GM18520 (cell line): ENCODE measurements at regions not wholly inside any gene's neighbourhood (a gene's known extent, or its start where the extent isn't known, plus 50 kb on each side); places are given as distances from the start of the nearest gene placed in this dataset.
"Not testable (repeated sequence)": the region's sequence is repeated elsewhere in the genome, so short reads cannot be mapped to it uniquely, and the experiment has no call there.

Source experiments
- ATAC-seq: cut with Tn5 transposase; IDR thresholded peaks from one replicate; pipeline ENCODE4 v1.9.1; 2021; ENCODE audit not compliant: unreplicated experiment

DNA sequence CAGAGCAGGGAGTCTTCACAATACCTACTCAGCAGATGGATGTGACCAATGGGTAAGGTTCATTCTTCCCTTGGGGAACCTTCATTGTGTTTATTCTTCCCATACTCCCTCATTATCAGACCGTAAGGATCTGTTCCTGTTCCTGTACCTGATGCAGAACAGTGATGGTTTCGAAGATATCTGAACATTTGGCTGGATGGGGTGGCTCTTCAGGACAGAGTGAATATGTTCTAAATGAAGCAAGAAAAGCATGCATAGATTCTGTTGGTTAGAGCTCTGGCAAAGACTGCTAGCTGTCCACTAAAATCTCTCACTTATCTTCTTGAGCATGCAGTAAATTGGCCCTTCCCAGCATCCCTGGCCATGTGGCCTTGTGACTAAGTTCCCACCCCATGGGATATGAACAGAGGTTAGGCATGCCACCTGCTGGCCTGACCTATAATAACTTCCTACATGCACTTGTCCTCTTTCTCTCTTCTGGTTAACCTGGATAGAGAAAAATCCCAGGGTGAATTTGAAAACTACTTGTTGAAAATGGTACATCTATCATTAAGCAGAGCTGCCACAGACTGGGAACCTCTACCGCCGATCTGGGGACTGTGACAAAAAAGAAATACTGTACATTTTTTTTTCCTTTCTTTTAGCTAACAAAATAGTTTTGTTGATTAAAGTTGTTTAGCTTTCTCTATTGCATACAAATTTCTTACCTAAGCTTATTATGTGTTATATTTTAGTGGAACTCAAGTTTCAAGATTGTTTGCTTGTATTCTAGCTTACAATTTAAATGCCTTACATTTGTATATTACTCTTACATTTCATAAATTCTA lies 60.0 kb upstream of the BANK1 start:
- no peak for ATAC-seq

DNA sequence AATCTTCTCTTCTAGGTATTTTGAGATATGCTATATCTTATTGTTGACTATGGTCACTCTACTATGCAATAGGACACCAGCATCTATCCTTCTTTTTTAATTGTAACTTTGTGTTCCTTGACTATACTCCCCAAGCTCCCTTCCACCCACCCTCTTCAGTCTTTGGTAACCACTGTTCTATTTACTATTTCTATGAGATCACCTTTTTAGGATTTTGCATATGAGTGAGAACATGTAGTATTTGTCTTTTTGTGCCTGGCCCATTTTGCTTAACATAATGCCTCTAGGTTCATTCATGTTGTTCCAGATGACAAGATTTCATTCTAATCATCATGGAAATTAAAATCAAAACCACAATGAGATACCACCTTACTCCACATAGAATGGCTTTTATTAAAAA lies 63.3 kb upstream of the BANK1 start:
- no peak for ATAC-seq

DNA sequence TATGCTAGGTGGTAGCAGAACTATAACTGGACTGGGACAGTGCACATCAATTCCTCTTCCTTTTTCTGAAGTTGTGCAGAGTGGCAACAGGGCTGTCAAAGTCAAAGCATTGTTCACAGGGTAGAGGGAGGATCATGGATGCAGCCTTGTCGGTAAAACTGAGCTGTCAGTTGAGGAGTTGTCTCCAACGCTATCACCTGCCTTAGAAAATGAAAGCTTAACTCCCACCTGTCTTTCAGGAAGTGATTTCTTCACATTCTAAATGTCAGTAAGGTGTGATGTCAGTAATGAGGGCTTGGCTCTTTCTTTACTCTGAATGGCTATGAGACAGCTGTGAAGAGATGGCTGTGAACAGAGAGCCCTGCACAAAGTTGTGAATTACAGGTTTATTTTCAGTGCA lies 66.4 kb upstream of the BANK1 start:
- ATAC-seq = peak; percentile 75

DNA sequence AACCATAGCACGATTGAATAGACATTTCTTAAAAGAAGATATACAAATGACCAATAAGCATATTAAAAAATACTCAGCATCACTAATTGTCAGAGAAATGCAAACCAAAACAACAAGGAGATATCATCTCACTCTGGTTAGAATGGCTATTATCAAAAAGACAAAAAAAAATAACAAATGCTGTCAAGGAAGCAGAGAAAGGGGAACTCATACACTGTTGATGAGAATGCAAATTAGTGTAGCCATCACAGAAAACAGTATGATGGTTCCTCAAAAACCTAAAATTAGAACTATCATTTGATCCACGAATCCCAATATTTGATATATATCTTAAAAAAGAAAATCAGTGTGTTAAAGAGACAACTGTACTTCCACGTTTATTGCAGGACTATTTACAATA lies 71.7 kb upstream of the BANK1 start:
- no peak for ATAC-seq

DNA sequence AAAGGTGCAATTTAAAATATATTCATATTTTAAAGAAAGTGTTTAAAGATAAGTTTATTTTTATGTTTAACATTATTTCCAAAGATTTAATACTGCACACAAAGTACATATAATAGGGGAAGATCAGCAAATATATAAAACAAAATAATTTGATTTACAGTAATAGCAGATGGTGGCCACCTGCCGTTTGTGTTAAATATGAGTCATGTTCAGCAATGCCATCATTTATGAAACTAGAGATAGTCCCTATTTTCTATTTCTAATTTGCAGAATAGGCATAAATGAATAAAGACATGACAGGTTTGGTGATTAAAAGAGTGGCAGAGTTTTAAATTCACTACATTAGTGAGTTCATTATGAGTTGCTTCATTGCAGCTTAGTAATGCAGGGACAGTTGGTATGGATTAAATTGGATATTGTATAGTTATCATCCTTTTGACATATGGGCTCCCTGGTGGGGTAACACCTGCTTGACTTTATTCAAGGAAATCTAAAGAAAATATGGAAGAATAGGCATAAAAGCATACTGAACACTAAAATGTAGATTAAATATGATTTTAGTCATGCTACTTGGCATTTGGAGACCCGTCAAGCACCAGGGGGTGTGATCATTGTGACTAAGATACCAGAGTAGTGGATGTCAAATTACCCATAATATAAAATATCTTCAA lies 78.8 kb upstream of the BANK1 start:
- no peak for ATAC-seq

DNA sequence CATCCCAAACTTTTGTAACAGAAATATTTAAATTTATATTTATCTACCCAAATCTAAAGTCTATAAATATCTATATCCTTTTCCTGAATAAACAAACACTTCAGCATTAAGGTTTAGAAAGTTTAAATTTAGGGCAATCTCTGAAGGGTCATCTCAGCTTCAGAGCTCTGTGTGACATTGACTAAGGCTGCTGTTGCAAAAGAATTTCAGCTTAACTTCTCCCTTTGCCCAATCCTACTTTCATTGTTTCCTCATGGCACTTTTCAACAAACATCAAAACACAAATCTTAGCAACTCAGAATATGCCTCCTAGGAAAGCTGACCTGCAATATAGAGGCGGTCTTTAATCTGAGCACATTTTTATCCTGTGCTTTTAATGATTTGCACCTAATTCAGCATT lies 79.7 kb upstream of the BANK1 start:
- ATAC-seq = no peak

DNA sequence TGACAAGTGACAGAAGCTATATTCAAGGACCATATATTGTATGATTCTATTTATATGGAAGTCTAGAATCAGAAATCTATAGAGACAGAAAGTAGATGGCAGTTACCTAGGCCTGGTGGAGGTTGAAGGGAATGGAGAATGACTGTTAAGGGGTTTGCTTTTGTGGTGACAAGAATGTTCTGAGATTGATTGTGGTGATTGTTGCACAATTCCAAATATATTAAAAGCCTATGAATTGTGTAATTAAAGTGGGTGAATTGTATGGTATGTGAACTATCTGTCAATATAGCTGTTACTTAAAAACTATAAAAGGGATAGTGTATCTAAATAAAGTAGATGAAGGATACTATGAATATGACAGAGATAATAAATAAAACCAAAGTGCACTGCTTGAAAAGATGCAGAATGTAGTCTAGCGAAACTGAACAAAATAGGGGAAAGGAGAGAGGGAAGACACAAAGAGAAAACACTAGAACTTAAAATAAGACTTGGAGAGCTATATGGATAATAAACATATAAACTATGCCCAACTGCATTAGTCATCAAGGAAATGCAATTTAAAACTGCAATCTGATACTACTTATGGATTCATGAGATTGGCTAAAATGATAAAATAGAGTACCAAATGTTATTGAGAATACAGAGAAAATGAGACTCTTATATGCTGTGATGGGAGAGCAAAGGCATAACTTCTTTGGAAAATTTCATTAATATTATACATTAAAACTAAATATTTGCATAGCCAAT lies 82.1 kb upstream of the BANK1 start:
- ATAC-seq = no peak

DNA sequence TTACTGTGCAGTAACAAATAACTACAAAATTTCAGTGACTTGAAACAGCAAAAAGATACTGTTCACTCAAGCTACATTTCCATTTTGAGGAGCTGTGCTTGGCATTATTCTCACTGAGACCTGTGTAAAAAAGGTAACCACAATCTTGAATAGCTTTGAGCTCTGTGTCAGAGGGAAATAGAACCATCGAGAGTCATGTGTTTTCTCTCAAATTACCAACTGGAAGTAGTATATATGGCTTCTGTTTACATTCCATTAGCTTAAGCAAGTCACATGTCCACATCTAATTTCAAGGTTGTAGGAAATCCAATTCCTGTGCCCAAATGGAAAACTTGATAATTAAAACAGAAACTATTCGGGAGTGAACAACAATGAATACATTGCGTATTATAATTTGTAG lies 82.9 kb upstream of the BANK1 start:
- ATAC-seq = no peak

DNA sequence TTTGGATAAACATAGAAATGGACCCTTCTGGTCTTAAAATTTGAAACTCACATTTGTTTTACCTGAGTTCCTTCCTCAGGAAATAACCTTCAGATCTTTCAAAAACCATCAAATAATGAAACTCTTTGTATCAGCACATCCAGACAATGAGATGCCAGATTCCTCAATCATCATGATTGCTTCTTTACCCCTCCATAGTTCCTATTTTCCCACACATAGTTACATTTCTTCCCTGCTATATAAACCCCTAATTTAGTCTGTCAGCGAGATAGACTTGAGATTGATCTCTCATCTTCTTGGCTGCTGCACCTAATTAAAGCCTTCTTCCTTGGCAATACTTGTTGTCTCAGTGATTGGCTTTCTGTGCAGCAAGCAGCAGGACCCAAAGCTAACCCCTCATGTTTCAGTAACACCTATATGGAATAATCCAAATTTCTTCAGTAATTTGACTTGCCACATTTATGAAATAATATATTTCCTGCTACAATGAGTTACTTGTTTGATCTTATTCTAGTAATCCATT lies 83.9 kb upstream of the BANK1 start:
- no peak for ATAC-seq

DNA sequence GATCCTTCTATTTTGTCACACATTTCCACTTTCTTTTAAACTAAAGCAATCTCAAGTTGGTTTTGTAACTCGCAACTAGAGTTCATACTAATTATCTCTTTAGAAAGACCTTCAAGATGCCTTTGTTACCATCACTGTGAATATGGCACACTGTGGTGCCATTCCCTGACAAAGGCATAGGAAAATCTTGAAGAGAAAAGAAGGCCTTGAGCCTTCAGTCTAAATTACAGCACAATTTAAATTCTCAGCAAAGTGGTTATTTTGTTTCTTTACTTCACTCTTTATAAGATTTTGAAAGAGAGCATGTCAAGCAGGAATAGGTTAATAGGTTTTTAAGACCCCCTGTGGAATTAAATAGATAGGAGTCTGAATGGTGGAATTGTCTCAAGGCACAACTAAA lies 89.0 kb upstream of the BANK1 start:
- no peak for ATAC-seq

DNA sequence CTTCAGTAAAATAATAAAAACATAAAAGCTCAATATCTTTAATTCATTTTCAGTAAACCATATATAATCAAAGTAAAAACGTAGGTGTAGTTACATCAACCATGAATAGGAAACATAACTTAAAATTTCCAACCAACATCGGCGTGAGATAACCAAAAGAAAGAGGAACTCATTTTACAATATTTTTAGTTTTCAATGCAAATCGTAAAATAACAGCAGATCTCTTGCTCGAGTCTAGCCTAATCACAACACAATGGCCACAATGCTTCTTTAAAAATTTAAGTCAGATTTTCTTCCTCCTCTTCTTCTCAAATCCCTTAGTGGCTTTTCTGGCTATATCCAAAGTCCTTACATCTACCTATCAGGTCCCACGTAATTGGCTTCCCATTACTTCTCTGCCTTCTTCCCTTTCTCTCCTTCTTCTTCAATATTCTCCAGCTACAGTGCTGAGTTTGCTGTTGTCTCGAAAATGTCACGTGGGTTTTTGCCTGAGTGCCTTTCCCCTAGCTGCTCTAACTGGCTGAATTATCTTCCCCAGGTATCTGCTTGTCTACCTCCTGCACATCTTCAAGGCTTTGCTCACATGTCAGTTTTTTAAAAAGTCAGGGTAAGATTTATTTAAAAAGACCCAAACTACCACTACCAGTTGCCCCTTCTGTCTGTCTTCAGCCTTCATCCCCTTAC lies 90.9 kb upstream of the BANK1 start:
- no peak for ATAC-seq

DNA sequence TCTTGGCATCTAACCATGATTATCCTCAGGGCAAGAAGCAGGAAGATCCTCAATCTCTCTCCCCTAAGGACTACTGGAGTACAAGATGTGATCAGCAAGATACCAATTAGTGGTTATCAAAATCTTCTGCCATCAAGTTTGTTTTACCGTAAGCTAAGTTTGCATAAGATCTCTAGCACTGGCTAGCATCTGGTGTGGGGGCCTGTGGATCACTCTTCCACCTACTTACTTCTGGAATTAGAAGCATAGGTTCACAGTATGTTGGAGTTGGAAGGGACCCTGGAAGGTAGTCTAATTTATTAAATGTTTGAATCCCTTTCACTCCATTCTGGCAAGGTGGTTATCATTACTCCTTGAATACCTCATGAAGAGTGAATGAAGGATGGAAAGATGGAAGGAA lies 93.3 kb upstream of the BANK1 start:
- no peak for ATAC-seq

DNA sequence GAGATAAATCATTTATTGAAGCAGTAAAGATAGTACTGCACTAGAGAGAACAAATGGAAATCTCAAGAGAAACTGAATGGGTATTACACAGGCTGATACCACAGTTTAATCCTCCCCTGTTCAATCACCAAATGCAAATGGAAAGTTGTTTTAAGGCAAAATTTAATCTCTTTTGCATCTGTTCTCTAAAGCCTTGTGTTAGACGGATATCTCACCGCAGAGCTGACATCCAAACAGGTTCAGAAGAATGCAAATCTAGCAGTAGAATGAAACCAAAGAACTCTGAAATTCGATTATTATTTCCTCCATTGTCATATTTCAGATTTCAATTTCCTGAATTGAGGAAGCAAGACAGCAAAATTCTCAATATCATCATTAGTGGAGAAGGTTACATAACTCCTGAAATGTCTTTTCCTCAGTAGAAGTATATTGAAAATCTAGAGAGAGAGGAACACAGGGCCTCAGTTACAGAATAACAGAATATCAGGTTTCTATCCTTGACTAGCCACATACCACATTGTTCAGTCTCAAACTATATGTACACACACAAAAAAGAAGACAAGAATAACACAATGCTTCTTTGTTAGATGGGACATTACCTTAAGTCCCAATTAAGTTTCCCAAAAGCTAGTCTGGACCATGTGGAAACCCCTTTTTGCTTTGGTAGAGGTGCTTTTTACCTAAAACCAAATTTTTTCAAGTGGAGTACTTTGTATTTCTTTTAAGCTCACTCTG lies 94.1 kb upstream of the BANK1 start:
- no peak for ATAC-seq

DNA sequence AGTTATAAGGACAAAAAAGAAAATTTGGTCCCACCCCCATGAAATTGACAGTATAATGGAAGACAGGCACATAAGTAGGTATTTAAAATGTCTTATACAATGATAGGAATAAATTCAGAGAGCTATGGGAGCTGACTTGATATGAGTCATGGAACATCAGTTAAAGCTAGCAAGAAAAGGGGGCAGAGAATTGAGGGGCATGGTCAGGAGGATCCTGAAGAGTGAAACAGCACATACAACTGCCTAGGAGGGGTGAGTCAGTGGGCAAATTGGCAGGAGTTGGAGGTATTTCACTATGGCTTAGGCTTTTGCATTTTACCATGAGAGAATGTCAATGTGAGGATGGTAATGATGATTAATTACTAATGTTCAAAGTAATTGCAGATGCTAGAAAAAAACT lies 95.4 kb upstream of the BANK1 start:
- no peak for ATAC-seq

DNA sequence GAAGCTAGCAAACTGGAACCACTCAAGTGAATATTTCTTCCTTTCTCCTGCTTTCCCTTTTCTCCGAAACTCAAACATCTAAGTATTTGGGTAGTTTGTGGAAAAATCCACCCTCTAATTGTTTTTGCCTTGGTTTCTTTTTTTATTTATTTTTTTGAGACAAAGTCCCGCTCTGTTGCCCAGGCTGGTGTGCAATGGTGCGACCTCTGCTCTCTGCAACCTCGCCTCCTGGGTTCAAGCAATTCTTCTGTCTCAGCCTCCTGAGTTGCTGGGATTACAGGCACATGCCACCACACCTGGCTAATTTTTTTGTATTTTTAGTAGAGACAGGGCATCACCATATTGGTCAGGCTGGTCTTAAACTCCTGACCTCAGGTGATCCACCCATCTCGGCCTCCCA lies 96.1 kb upstream of the BANK1 start:
- ATAC-seq = not testable (repeated sequence)

DNA sequence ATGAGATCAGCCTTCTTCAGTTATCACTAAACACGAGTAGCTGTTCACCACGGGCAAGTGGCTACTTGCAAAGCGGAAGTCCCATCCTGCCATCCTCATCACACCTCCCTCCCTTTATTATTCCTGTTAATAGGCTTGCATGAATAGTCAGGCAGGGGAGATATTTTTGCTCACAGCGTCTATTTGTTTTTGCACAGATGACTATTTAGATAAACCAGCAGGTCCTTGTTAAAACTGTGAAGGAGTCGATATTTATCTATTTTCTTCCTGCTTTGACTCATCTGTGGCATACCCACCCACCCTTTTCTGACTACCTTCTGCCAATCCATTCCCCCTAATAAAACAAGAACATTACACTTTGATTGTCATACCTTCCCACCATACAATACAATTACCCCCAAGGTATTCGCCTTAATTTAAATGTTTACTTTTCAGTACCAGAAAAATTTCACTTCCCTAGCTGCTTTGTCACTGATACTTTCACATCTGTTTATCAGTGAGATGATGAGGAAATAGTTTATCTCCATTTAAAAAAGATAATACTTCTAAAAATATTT lies 96.6 kb upstream of the BANK1 start:
- peak; percentile 49 for ATAC-seq

DNA sequence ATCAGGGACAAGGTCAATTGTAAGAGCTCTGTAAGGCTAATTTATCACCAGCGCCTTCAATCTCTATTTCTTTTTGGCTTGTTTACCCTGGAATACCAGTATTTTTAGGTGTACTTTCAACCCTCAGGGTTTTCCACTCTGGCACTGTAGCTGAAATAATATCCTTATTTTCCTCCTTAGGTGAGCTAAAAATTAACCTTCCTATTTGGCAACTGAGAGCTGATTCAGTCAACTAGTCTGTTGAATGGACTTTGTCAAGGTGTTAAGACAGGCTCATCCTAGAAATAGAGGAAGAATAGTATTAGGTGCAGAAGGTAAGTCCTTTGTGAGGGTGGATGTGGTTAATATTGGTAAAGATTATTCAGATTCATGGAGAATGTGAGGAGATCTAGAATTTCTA lies 101.3 kb upstream of the BANK1 start:
- no peak for ATAC-seq

DNA sequence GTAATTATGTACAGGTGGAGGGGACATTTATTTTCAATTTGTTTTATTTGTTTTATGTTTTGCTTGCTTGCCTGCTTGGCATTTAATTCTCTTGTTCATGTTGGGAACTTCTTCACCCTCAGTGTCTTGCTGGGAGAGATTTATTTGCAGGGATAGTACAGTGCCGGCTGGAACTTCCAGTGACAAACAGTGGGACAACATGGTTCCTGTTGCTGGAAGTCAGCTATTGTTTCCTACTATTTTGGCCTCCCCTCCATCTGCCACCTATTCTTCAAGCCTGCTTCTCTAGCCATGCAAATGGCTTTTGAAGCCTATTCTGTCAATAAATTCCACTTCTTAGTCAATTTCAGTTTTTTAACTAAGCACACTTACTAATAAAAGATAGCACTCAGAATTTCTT lies 105.4 kb upstream of the BANK1 start:
- no peak for ATAC-seq

DNA sequence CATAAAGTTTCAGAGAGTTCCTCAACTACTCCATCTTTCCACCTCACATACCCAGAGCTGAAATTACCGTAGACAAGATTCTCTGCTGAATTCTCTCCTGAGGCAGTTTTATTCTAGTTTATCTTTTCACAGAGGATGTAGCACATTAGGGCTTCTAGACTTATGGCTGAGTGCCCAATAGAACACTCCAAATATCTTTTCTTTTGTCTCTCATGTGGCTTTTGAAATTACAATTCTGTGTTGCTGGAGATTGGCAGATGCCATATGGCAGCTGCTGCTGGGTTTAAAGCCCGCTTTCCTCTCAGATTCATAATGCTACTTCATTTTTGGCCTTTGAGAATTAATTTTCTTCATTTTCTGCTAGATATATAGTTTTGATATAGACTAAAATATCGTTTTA lies 107.6 kb upstream of the BANK1 start:
- ATAC-seq = no peak

DNA sequence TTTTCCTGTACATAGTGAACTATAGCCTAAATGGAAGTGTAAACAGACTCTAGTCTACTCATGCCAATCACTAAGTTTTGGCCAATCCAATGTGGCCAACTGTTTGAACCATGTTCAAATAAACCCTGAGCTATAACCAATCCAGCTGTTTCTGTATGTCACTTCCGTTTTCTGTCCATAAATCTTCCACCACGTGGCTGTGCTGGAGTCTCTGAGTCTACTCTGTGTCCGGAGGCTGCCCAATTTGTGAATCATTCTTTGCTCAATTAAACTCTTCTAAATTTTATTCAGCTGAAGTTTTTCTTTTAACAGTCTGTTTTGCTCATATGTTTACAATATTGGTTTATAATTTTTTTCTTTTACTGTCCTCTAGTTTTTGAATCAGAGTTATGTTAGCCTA lies 112.3 kb upstream of the BANK1 start:
- ATAC-seq = no peak
